GM23338 (cell line): ENCODE measurements at regions not wholly inside any gene's neighbourhood (a gene's known extent, or its start where the extent isn't known, plus 50 kb on each side); places are given as distances from the start of the nearest gene placed in this dataset.

Experiments used
- ATAC-seq: fragments of 200-7000 bp; cut with Tn5 transposase; 3 replicates; pipeline ENCODE4 v1.9.1; 2020
- DNase-seq: peaks from one replicate; pipeline ENCODE4 v3.0.0-alpha.2; 2015; ENCODE audit warnings: low spot score
- H2AFZ ChIP-seq: fragments of 200-600 bp; sonication (generic); 2 replicates; pipeline ENCODE4 v1.8.0; 2016; ENCODE audit warnings: antibody characterized with exemption, mild to moderate bottlenecking, moderate library complexity
- H3F3A ChIP-seq: fragments of 200-600 bp; sonication (generic); replicated peaks from 2 replicates; pipeline ENCODE4 v1.8.0; 2017; ENCODE audit warnings: antibody characterized with exemption, mixed run types, low read depth
- H3K27ac ChIP-seq: fragments of 200-600 bp; sonication (generic); 2 replicates; pipeline ENCODE4 v1.6.1; 2016; ENCODE audit warnings: low read depth
- H3K27me3 ChIP-seq: fragments of 200-600 bp; sonication (generic); 2 replicates; pipeline ENCODE4 v1.8.0; 2016; ENCODE audit warnings: mild to moderate bottlenecking, mixed run types, moderate library complexity; ENCODE audit not compliant: insufficient read depth
- H3K36me3 ChIP-seq: fragments of 200-600 bp; sonication (generic); 2 replicates; pipeline ENCODE4 v1.8.0; 2016; ENCODE audit warnings: mild to moderate bottlenecking; ENCODE audit not compliant: insufficient read depth
- H3K4me1 ChIP-seq: fragments of 200-600 bp; sonication (generic); 2 replicates; pipeline ENCODE4 v1.8.0; 2016; ENCODE audit warnings: mild to moderate bottlenecking, moderate library complexity; ENCODE audit not compliant: insufficient read depth
- H3K4me2 ChIP-seq: fragments of 200-600 bp; sonication (generic); 2 replicates; pipeline ENCODE4 v1.7.1; 2017; ENCODE audit warnings: mixed run types
- H3K4me3 ChIP-seq: fragments of 200-600 bp; sonication (generic); 2 replicates; pipeline ENCODE4 v1.6.1; 2016; ENCODE audit warnings: mixed run types
- H3K79me2 ChIP-seq: fragments of 200-600 bp; sonication (generic); replicated peaks from 2 replicates; pipeline ENCODE4 v1.8.0; 2017; ENCODE audit warnings: mild to moderate bottlenecking; ENCODE audit not compliant: insufficient read depth
- H3K9me2 ChIP-seq: fragments of 200-600 bp; sonication (generic); 2 replicates; pipeline ENCODE4 v1.8.0; 2017; ENCODE audit not compliant: insufficient read depth
- H4K20me1 ChIP-seq: fragments of 200-600 bp; sonication (generic); replicated peaks from 2 replicates; pipeline ENCODE4 v1.8.0; 2017; ENCODE audit warnings: mild to moderate bottlenecking; ENCODE audit not compliant: insufficient read depth
- H3K27ac Mint-ChIP-seq: 2 replicates; pipeline ENCODE4 v1.8.0; 2020; ENCODE audit warnings: inconsistent platforms, mild to moderate bottlenecking, moderate library complexity, mixed read lengths
- H3K27me3 Mint-ChIP-seq: 3 replicates; pipeline ENCODE4 v1.8.0; 2022; ENCODE audit warnings: low read depth, mild to moderate bottlenecking, moderate library complexity, mixed read lengths, inconsistent platforms; ENCODE audit not compliant: insufficient read depth, poor library complexity
- H3K36me3 Mint-ChIP-seq: 3 replicates; pipeline ENCODE4 v1.8.0; 2021; ENCODE audit warnings: low read depth, mild to moderate bottlenecking, inconsistent platforms, moderate library complexity, mixed read lengths
- H3K4me1 Mint-ChIP-seq: 3 replicates; pipeline ENCODE4 v1.8.0; 2020; ENCODE audit warnings: mild to moderate bottlenecking, inconsistent platforms, mixed read lengths
- H3K4me3 Mint-ChIP-seq: 3 replicates; pipeline ENCODE4 v1.8.0; 2021; ENCODE audit warnings: moderate library complexity, mild to moderate bottlenecking, inconsistent platforms, mixed read lengths
- H3K9me3 Mint-ChIP-seq: 3 replicates; pipeline ENCODE4 v1.8.0; 2020; ENCODE audit warnings: moderate library complexity, mild to moderate bottlenecking, inconsistent platforms, mixed read lengths
- CREB1 ChIP-seq: fragments of 250-450 bp; sonication (Bioruptor Pico); IDR thresholded peaks from 2 replicates; pipeline ENCODE4 v1.5.0; 2020; ENCODE audit warnings: low read depth, mild to moderate bottlenecking, moderate library complexity
- EZH2 ChIP-seq: fragments of 200-600 bp; sonication (generic); IDR thresholded peaks from one replicate; pipeline ENCODE4 v1.8.0; 2017; ENCODE audit warnings: antibody characterized with exemption, mild to moderate bottlenecking, low read depth; ENCODE audit not compliant: unreplicated experiment
- EZH2phosphoT487 ChIP-seq: fragments of 200-600 bp; sonication (generic); IDR thresholded peaks from one replicate; pipeline ENCODE4 v1.8.1; 2018; ENCODE audit warnings: antibody characterized with exemption; ENCODE audit not compliant: unreplicated experiment
- STAT1 ChIP-seq: IDR thresholded peaks from one replicate; pipeline ENCODE4 v1.6.1; 2016; ENCODE audit warnings: antibody characterized with exemption; ENCODE audit not compliant: unreplicated experiment
- ZNF114 ChIP-seq: fragments of 250-450 bp; sonication (Bioruptor Pico); IDR thresholded peaks from 2 replicates; pipeline ENCODE4 v1.5.0; 2020; ENCODE audit warnings: mild to moderate bottlenecking, moderate library complexity
- ZNF331 ChIP-seq: fragments of 250-450 bp; sonication (Bioruptor Pico); IDR thresholded peaks from 2 replicates; pipeline ENCODE4 v1.5.0; 2020; ENCODE audit warnings: low read depth, mild to moderate bottlenecking, moderate library complexity
- ZNF462 ChIP-seq: fragments of 250-450 bp; sonication (Bioruptor Pico); IDR thresholded peaks from 2 replicates; pipeline ENCODE4 v1.5.0; 2020; ENCODE audit warnings: mild to moderate bottlenecking, moderate library complexity
- TF ChIP-seq, protein P1 (sequence below): IDR thresholded peaks from 2 replicates; pipeline ENCODE4 v1.6.1; 2016; ENCODE audit warnings: antibody characterized with exemption
- TF ChIP-seq, protein P2 (sequence below), 2 experiments: fragments of 200-600 bp in 1 of 2; sonication (generic) in 1 of 2; conservative IDR thresholded peaks; 2 replicates each; pipeline versions ENCODE4 v1.5.1 to v1.6.1; 2016 to 2017; ENCODE audit warnings: antibody characterized with exemption in 2 of 2, low read depth in 2 of 2, mild to moderate bottlenecking in 2 of 2, moderate library complexity in 1 of 2

- Mint-ChIP-seq H3K4me1 (peaks cover 12% of the 10 kb centered on the region), H3K27me3 (no peaks in the 10 kb centered on the region), H3K36me3 (no peaks in the 10 kb centered on the region), H3K27ac (no peak overlapping the region), H3K4me3 (no peak overlapping the region), H3K9me3 (no peaks in the 10 kb centered on the region)
- TF ChIP-seq EZH2phosphoT487 (no peak), EZH2 (no peak), STAT1 (no peak)
- TF ChIP-seq, protein P1, sequence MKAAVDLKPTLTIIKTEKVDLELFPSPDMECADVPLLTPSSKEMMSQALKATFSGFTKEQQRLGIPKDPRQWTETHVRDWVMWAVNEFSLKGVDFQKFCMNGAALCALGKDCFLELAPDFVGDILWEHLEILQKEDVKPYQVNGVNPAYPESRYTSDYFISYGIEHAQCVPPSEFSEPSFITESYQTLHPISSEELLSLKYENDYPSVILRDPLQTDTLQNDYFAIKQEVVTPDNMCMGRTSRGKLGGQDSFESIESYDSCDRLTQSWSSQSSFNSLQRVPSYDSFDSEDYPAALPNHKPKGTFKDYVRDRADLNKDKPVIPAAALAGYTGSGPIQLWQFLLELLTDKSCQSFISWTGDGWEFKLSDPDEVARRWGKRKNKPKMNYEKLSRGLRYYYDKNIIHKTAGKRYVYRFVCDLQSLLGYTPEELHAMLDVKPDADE: no peak
- no peak overlapping the region for H3K4me3 ChIP-seq
- no peaks in the 10 kb centered on the region for H3K27me3 ChIP-seq
- H2AFZ ChIP-seq: no peak overlapping the region
- H3K27ac ChIP-seq: no peak overlapping the region
- H4K20me1 ChIP-seq: no peaks in the 10 kb centered on the region
- H3K79me2 ChIP-seq: no peaks in the 10 kb centered on the region
- H3K4me1 ChIP-seq: peaks cover 9% of the 10 kb centered on the region
- no peak overlapping the region for H3K4me2 ChIP-seq
- no peaks in the 10 kb centered on the region for H3K9me2 ChIP-seq
- no peak for ATAC-seq
- H3F3A ChIP-seq: no peaks in the 10 kb centered on the region
- no peaks in the 10 kb centered on the region for H3K36me3 ChIP-seq
- DNase-seq: no peak
Observed at GRCh38 chr6:137362878-137363804, 131.1 kb downstream of the OLIG3 start.

GRCh38 chr6:137361701-137362100 lies 132.5 kb downstream of the OLIG3 start:
- Histone ChIP-seq H3K79me2 (no peaks in the 10 kb centered on the region), H2AFZ (no peak overlapping the region), H3K36me3 (no peaks in the 10 kb centered on the region), H3K27me3 (no peaks in the 10 kb centered on the region), H3K4me1 (peaks cover 9% of the 10 kb centered on the region), H4K20me1 (no peaks in the 10 kb centered on the region), H3F3A (no peaks in the 10 kb centered on the region), H3K27ac (no peak overlapping the region), H3K4me3 (no peak overlapping the region), H3K4me2 (no peak overlapping the region), H3K9me2 (no peaks in the 10 kb centered on the region)
- H3K9me3 Mint-ChIP-seq: no peaks in the 10 kb centered on the region
- peaks cover 13% of the 10 kb centered on the region for H3K4me1 Mint-ChIP-seq
- no peak for DNase-seq
- H3K27me3 Mint-ChIP-seq: no peaks in the 10 kb centered on the region
- H3K4me3 Mint-ChIP-seq: no peak overlapping the region
- no peak for ATAC-seq
- no peaks in the 10 kb centered on the region for H3K36me3 Mint-ChIP-seq
- H3K27ac Mint-ChIP-seq: no peak overlapping the region
- TF ChIP-seq ZNF331 (CRISPR knock-in tag) (no peak), ZNF114 (no peak), STAT1 (no peak), CREB1 (CRISPR knock-in tag) (no peak), EZH2phosphoT487 (no peak), ZNF462 (CRISPR knock-in tag) (no peak)
- TF ChIP-seq, protein P2, sequence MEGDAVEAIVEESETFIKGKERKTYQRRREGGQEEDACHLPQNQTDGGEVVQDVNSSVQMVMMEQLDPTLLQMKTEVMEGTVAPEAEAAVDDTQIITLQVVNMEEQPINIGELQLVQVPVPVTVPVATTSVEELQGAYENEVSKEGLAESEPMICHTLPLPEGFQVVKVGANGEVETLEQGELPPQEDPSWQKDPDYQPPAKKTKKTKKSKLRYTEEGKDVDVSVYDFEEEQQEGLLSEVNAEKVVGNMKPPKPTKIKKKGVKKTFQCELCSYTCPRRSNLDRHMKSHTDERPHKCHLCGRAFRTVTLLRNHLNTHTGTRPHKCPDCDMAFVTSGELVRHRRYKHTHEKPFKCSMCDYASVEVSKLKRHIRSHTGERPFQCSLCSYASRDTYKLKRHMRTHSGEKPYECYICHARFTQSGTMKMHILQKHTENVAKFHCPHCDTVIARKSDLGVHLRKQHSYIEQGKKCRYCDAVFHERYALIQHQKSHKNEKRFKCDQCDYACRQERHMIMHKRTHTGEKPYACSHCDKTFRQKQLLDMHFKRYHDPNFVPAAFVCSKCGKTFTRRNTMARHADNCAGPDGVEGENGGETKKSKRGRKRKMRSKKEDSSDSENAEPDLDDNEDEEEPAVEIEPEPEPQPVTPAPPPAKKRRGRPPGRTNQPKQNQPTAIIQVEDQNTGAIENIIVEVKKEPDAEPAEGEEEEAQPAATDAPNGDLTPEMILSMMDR (conservative IDR thresholded peaks at IDR 0.05; ENCODE audit: low read depth in 2 of 2): no peak
- TF ChIP-seq, protein P1: no peak
